HEK293T (cell line): ENCODE measurements at regions not wholly inside any gene's neighbourhood (a gene's known extent, or its start where the extent isn't known, plus 50 kb on each side); places are given as distances from the start of the nearest gene placed in this dataset.

Source experiments
- ARNT ChIP-seq: fragments of 450-650 bp; IDR thresholded peaks from 2 replicates; pipeline ENCODE4 v1.6.1; 2017; ENCODE audit warnings: mild to moderate bottlenecking
- CTBP1 ChIP-seq: fragments of 450-650 bp; IDR thresholded peaks from 2 replicates; pipeline ENCODE4 v1.6.1; 2016; ENCODE audit warnings: borderline replicate concordance
- ELF4 ChIP-seq: fragments of 450-650 bp; IDR thresholded peaks from 2 replicates; pipeline ENCODE4 v1.6.1; 2017; ENCODE audit warnings: antibody characterized with exemption
- FOXK2 ChIP-seq: fragments of 450-650 bp; IDR thresholded peaks from 2 replicates; pipeline ENCODE4 v1.6.1; 2016; ENCODE audit warnings: mild to moderate bottlenecking
- NFRKB ChIP-seq: fragments of 450-650 bp; IDR thresholded peaks from 2 replicates; pipeline ENCODE4 v1.6.1; 2016; ENCODE audit warnings: mild to moderate bottlenecking, moderate library complexity
- SUZ12 ChIP-seq: fragments of 450-650 bp; IDR thresholded peaks from 2 replicates; pipeline ENCODE4 v1.6.1; 2016; ENCODE audit warnings: mild to moderate bottlenecking
- TARDBP ChIP-seq: fragments of 450-650 bp; IDR thresholded peaks from 2 replicates; pipeline ENCODE4 v1.6.1; 2016
- ZNF384 ChIP-seq: fragments of 450-650 bp; IDR thresholded peaks from 2 replicates; pipeline ENCODE4 v1.6.1; 2016

DNA sequence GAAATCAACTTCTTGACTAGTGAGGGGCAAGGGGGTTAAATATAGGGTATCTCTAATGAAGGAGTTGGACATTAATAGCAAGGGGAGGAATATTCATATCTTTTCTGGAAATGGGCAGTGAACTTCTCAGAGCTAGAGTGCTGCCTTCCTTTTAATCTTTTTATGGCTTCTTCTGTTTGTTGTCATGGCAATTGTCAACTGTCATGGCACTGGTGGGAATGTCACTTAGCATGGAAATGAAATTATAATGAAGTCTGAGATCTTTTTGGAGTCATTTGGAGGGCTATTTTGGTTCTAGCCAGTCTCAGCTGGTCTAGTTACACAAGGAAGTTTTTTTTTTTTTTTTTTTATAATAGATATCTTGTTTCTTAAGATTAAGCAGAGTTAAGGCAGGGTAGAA lies 250.2 kb downstream of the AASDHPPT start:
- TF ChIP-seq ARNT (no peak), FOXK2 (no peak), SUZ12 (no peak), ZNF384 (no peak), TARDBP (no peak), CTBP1 (no peak), NFRKB (no peak), ELF4 (no peak)
